Mammary epithelial cell (primary cell): ENCODE measurements at regions not wholly inside any gene's neighbourhood (a gene's known extent, or its start where the extent isn't known, plus 50 kb on each side); places are given as distances from the start of the nearest gene placed in this dataset.

Experiments
- CTCF ChIP-seq, 2 donors: IDR thresholded peaks in 1 of 2; conservative IDR thresholded peaks in 1 of 2; 2 replicates each; pipeline ENCODE4 v1.5.1; 2011 to 2012; ENCODE audit warnings: inconsistent platforms in 2 of 2, low read length in 2 of 2, mild to moderate bottlenecking in 2 of 2, control low read depth in 1 of 2, low read depth in 1 of 2; ENCODE audit not compliant: insufficient read depth in 1 of 2; ENCODE audit errors: extremely low read depth in 1 of 2
- EZH2 ChIP-seq: IDR thresholded peaks from 2 replicates; pipeline ENCODE4 v1.6.1; 2012; ENCODE audit warnings: low read length, inconsistent platforms, borderline replicate concordance

DNA sequence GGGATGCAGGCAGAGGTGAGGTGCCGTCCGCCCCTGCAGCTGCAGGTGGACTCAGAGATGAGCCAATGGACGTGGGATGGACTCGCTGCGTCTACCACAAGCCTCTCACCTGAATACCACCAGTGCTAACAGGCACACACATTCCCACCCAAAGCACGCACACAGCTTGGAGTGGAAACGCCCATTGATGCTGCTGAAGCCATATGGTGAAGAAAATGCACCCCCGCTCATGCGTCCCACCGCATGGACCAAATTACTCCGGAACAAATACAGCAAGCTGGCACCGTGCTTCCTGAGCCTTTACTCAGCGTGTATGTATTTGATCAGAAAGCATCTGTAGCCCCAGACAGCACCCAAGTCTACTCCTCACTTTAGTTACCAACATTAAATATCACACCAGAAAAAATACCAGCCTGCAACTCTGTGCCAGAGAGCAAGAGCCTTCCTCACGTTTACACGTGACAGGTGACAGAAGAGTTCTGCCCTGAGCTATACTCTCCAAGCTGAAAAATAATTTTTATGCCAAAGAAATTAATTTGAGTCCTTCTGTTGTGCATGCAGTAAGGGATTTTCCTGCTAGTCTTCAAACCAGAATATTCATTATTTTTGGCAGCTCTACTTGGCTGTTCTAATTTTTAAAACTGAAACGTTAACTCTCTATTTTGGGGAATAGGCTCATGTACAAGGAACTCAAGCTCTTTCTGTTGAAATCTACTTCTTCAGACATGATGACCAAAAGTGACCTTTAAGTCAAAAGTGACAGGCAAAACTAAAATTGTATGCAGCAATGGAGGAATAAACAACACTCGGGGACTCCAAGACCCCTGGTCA is 58.2 kb upstream of the SYNDIG1 start:
- TF ChIP-seq CTCF (conservative IDR thresholded peaks at IDR 0.05 in 1 of 2, IDR thresholded peaks at IDR 0.05 in 1 of 2; ENCODE audit: extremely low read depth in 1 of 2, insufficient read depth in 1 of 2, low read depth in 1 of 2, low read length in 2 of 2): no peak
- TF ChIP-seq EZH2: no peak
